Keratinocyte (primary cell): ENCODE measurements at regions not wholly inside any gene's neighbourhood (a gene's known extent, or its start where the extent isn't known, plus 50 kb on each side); places are given as distances from the start of the nearest gene placed in this dataset.

ENCODE experiments used
- DNase-seq: peaks from one replicate; pipeline ENCODE4 v3.0.0-alpha.2; 2011; ENCODE audit warnings: low read depth, missing footprints, low spot score
- FAIRE-seq: peaks from 2 replicates; lab custom pipeline; 2011; peaks lifted over from hg19 to GRCh38; lab: Jason Lieb, UNC
- H2AFZ ChIP-seq: 2 replicates; pipeline ENCODE4 v1.6.0; 2012; ENCODE audit warnings: low read length, control low read depth, inconsistent platforms; ENCODE audit not compliant: control insufficient read depth
- H3K27ac ChIP-seq: 2 replicates; pipeline ENCODE4 v1.5.1; 2011; ENCODE audit warnings: low read length; ENCODE audit not compliant: control insufficient read depth, insufficient read depth
- H3K27me3 ChIP-seq: 3 replicates; pipeline ENCODE4 v1.6.0; 2011; ENCODE audit warnings: low read length; ENCODE audit not compliant: control insufficient read depth, insufficient read depth; ENCODE audit errors: extremely low read depth
- H3K36me3 ChIP-seq, 2 experiments: 2 replicates in 1 of 2; 3 replicates in 1 of 2; pipeline ENCODE4 v1.5.1; 2011; ENCODE audit warnings: low read length in 2 of 2, mild to moderate bottlenecking in 1 of 2; ENCODE audit not compliant: control insufficient read depth in 2 of 2, insufficient read depth in 2 of 2; ENCODE audit errors: extremely low read depth in 1 of 2
- H3K4me1 ChIP-seq: 3 replicates; pipeline ENCODE4 v1.5.1; 2011; ENCODE audit warnings: low read length; ENCODE audit not compliant: control insufficient read depth, insufficient read depth; ENCODE audit errors: extremely low read depth
- H3K4me2 ChIP-seq: 3 replicates; pipeline ENCODE4 v1.6.0; 2011; ENCODE audit warnings: low read depth, low read length; ENCODE audit not compliant: control insufficient read depth, insufficient read depth; ENCODE audit errors: extremely low read depth
- H3K4me3 ChIP-seq, 3 experiments: fragments of 200-600 bp in 1 of 3; sonication (generic) in 1 of 3; 2 replicates in 2 of 3; 3 replicates in 1 of 3; pipeline ENCODE4 v1.5.1; 2011 to 2016; ENCODE audit warnings: low read length in 3 of 3, mild to moderate bottlenecking in 3 of 3, control low read depth in 2 of 3, inconsistent platforms in 1 of 3, low read depth in 1 of 3, mixed read lengths in 1 of 3, mixed run types in 1 of 3, moderate library complexity in 1 of 3; ENCODE audit not compliant: control insufficient read depth in 2 of 3, insufficient read depth in 2 of 3; ENCODE audit errors: extremely low read depth in 1 of 3
- H3K79me2 ChIP-seq: 2 replicates; pipeline ENCODE4 v1.6.0; 2012; ENCODE audit warnings: low read length; ENCODE audit not compliant: control insufficient read depth, insufficient read depth
- H3K9ac ChIP-seq: 3 replicates; pipeline ENCODE4 v1.6.0; 2011; ENCODE audit warnings: low read length; ENCODE audit not compliant: control insufficient read depth, insufficient read depth; ENCODE audit errors: extremely low read depth
- H3K9me1 ChIP-seq: 3 replicates; pipeline ENCODE4 v1.6.0; 2011; ENCODE audit warnings: low read length; ENCODE audit not compliant: control insufficient read depth, insufficient read depth; ENCODE audit errors: extremely low read depth
- H3K9me3 ChIP-seq: 2 replicates; pipeline ENCODE4 v1.5.1; 2012; ENCODE audit warnings: low read depth, low read length; ENCODE audit not compliant: control insufficient read depth
- H4K20me1 ChIP-seq: 3 replicates; pipeline ENCODE4 v1.6.0; 2011; ENCODE audit warnings: low read length; ENCODE audit not compliant: control insufficient read depth, insufficient read depth; ENCODE audit errors: extremely low read depth
- CTCF ChIP-seq, 3 experiments: IDR thresholded peaks in 1 of 3; conservative IDR thresholded peaks in 1 of 3; optimal IDR thresholded peaks in 1 of 3; 2 replicates in 2 of 3; 3 replicates in 1 of 3; pipeline versions ENCODE3 to v1.5.1; 2011; ENCODE audit warnings: low read length in 3 of 3, mild to moderate bottlenecking in 3 of 3, moderate library complexity in 2 of 3, control low read depth in 1 of 3, inconsistent platforms in 1 of 3; ENCODE audit not compliant: insufficient read depth in 2 of 3; ENCODE audit errors: extremely low read depth in 1 of 3
- EZH2 ChIP-seq: IDR thresholded peaks from one replicate; pipeline ENCODE4 v1.6.1; 2012; ENCODE audit warnings: inconsistent platforms, mild to moderate bottlenecking, low read length, moderate library complexity
- dilution Hi-C: fragments of 300-500 bp; cut with MboI; formaldehyde crosslinking; loops from one replicate; pipeline ENCODE4 v1.7.0; 2020; ENCODE audit warnings: low sequenced_read_pairs; ENCODE audit not compliant: extremely low pct_ligation_motif_present

- peak overlapping the region; percentile 27 for H3K4me2 ChIP-seq
- H3K27me3 ChIP-seq = no peaks in the 10 kb centered on the region
- no peaks in the 10 kb centered on the region for H4K20me1 ChIP-seq
- H3K79me2 ChIP-seq = no peaks in the 10 kb centered on the region
- H3K9me1 ChIP-seq = no peaks in the 10 kb centered on the region
- TF ChIP-seq CTCF (optimal IDR thresholded peaks at IDR 0.05 in 1 of 3, IDR thresholded peaks at IDR 0.05 in 1 of 3, conservative IDR thresholded peaks at IDR 0.05 in 1 of 3; ENCODE audit: extremely low read depth in 1 of 3, insufficient read depth in 2 of 3, low read length in 3 of 3) (no peak), EZH2 (no peak)
- H3K9me3 ChIP-seq = no peaks in the 10 kb centered on the region
- no peaks in the 10 kb centered on the region for H3K36me3 ChIP-seq
- H3K4me1 ChIP-seq = no peaks in the 10 kb centered on the region
- FAIRE-seq (no peak), DNase-seq (no peak)
- no peak overlapping the region for H3K27ac ChIP-seq
- no peak overlapping the region for H3K9ac ChIP-seq
- H2AFZ ChIP-seq = peak overlapping the region; percentile 30
- dilution Hi-C loops = no loop called here
- no peak overlapping the region for H3K4me3 ChIP-seq
Measured at GRCh38 chr7:124649397-124650014, 116.1 kb downstream of the GPR37 start.

GRCh38 chr7:124647630-124648306, 117.8 kb downstream of the GPR37 start:
- no peak overlapping the region for H3K4me2 ChIP-seq
- no peak overlapping the region for H3K27ac ChIP-seq
- H3K9me3 ChIP-seq = no peaks in the 10 kb centered on the region
- no peak overlapping the region for H2AFZ ChIP-seq
- no peaks in the 10 kb centered on the region for H3K79me2 ChIP-seq
- H3K9ac ChIP-seq = no peak overlapping the region
- no peaks in the 10 kb centered on the region for H3K27me3 ChIP-seq
- no peaks in the 10 kb centered on the region for H3K36me3 ChIP-seq
- no peak for FAIRE-seq
- dilution Hi-C loops = no loop called here
- no peaks in the 10 kb centered on the region for H4K20me1 ChIP-seq
- no peak overlapping the region for H3K4me3 ChIP-seq
- no peaks in the 10 kb centered on the region for H3K9me1 ChIP-seq
- no peaks in the 10 kb centered on the region for H3K4me1 ChIP-seq
- no peak for TF ChIP-seq CTCF (optimal IDR thresholded peaks at IDR 0.05 in 1 of 3, IDR thresholded peaks at IDR 0.05 in 1 of 3, conservative IDR thresholded peaks at IDR 0.05 in 1 of 3; ENCODE audit: extremely low read depth in 1 of 3, insufficient read depth in 2 of 3, low read length in 3 of 3)
- TF ChIP-seq EZH2 = no peak
- DNase-seq = no peak
